Keratinocyte (primary cell): ENCODE measurements at regions not wholly inside any gene's neighbourhood (a gene's known extent, or its start where the extent isn't known, plus 50 kb on each side); places are given as distances from the start of the nearest gene placed in this dataset.

Experiments
- EZH2 ChIP-seq: IDR thresholded peaks from one replicate; pipeline ENCODE4 v1.6.1; 2012; ENCODE audit warnings: inconsistent platforms, mild to moderate bottlenecking, low read length, moderate library complexity
- TF ChIP-seq, protein P1 (sequence below), 3 experiments: IDR thresholded peaks in 1 of 3; conservative IDR thresholded peaks in 1 of 3; optimal IDR thresholded peaks in 1 of 3; 2 replicates in 2 of 3; 3 replicates in 1 of 3; pipeline versions ENCODE3 to v1.5.1; 2011; ENCODE audit warnings: low read length in 3 of 3, mild to moderate bottlenecking in 3 of 3, moderate library complexity in 2 of 3, control low read depth in 1 of 3, inconsistent platforms in 1 of 3; ENCODE audit not compliant: insufficient read depth in 2 of 3; ENCODE audit errors: extremely low read depth in 1 of 3

DNA sequence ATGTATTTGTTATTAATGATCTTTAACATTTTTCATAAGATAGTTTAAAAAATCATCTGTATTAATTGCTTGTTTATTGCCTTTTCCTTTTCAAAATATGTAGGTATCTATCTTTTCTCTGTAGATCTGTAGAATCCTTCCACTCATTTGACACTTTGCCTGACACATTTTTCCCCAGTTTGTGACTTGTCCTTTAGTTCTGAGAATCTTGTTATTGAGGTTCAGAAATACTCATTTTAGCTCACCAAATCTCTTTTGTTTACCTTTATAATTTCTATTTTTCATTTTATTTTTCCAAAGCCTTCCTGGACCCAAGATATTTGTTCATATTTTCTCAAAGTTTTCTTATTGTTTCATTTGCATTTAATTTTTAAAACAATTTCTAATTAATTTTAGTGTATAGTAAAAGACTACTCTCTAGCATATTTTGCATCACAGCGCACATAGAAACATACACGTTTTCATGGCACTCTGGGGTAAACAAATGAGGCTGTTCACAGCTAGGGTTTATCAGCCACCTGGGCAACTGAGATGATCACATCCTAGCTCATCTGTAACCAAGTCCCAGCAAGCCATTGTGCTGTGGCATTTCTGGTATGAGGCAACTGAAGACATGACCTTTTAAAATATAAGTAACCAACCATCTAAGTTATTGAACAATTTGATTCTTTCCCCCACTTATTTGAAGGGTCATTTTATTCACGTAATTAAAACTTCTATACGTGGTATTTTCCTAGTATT lies 275.7 kb downstream of the ADGB start:
- TF ChIP-seq, protein P1, sequence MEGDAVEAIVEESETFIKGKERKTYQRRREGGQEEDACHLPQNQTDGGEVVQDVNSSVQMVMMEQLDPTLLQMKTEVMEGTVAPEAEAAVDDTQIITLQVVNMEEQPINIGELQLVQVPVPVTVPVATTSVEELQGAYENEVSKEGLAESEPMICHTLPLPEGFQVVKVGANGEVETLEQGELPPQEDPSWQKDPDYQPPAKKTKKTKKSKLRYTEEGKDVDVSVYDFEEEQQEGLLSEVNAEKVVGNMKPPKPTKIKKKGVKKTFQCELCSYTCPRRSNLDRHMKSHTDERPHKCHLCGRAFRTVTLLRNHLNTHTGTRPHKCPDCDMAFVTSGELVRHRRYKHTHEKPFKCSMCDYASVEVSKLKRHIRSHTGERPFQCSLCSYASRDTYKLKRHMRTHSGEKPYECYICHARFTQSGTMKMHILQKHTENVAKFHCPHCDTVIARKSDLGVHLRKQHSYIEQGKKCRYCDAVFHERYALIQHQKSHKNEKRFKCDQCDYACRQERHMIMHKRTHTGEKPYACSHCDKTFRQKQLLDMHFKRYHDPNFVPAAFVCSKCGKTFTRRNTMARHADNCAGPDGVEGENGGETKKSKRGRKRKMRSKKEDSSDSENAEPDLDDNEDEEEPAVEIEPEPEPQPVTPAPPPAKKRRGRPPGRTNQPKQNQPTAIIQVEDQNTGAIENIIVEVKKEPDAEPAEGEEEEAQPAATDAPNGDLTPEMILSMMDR (optimal IDR thresholded peaks at IDR 0.05 in 1 of 3, IDR thresholded peaks at IDR 0.05 in 1 of 3, conservative IDR thresholded peaks at IDR 0.05 in 1 of 3; ENCODE audit: extremely low read depth in 1 of 3, insufficient read depth in 2 of 3, low read length in 3 of 3): no peak
- TF ChIP-seq EZH2: no peak
